DOHH2 (cell line): ENCODE measurements at regions not wholly inside any gene's neighbourhood (a gene's known extent, or its start where the extent isn't known, plus 50 kb on each side); places are given as distances from the start of the nearest gene placed in this dataset.

Experiments used
- H3F3A ChIP-seq: fragments of 200-600 bp; sonication (generic), shearing (Covaris generic); 2 replicates; pipeline ENCODE4 v1.6.0; 2016; ENCODE audit warnings: antibody characterized with exemption, mild to moderate bottlenecking; ENCODE audit not compliant: control insufficient read depth, insufficient read depth
- H3K27ac ChIP-seq: fragments of 200-600 bp; sonication (generic); 2 replicates; pipeline ENCODE4 v1.5.1; 2014; ENCODE audit warnings: low read depth, mild to moderate bottlenecking, low read length, moderate library complexity
- H3K27me3 ChIP-seq: fragments of 200-600 bp; sonication (generic); 2 replicates; pipeline ENCODE4 v1.6.1; 2014; ENCODE audit warnings: mild to moderate bottlenecking, low read length, mixed read lengths; ENCODE audit not compliant: control insufficient read depth
- H3K36me3 ChIP-seq: fragments of 200-600 bp; sonication (generic); 2 replicates; pipeline ENCODE4 v1.6.1; 2014; ENCODE audit warnings: mild to moderate bottlenecking, low read length, moderate library complexity, mixed read lengths; ENCODE audit not compliant: control insufficient read depth
- H3K4me1 ChIP-seq: fragments of 200-600 bp; sonication (generic); 2 replicates; pipeline ENCODE4 v1.6.1; 2014; ENCODE audit warnings: mild to moderate bottlenecking, low read length, mixed read lengths; ENCODE audit not compliant: control insufficient read depth
- H3K4me2 ChIP-seq: fragments of 200-600 bp; sonication (generic); 2 replicates; pipeline ENCODE4 v1.6.0; 2014; ENCODE audit warnings: mild to moderate bottlenecking, low read length, moderate library complexity
- H3K4me3 ChIP-seq: fragments of 200-600 bp; sonication (generic); 2 replicates; pipeline ENCODE4 v1.5.1; 2014; ENCODE audit warnings: mild to moderate bottlenecking, low read length, mixed read lengths
- H3K79me2 ChIP-seq: fragments of 200-600 bp; sonication (generic); 2 replicates; pipeline ENCODE4 v1.6.1; 2014; ENCODE audit warnings: mild to moderate bottlenecking, low read length, mixed read lengths; ENCODE audit not compliant: control insufficient read depth
- H3K9me2 ChIP-seq: fragments of 200-600 bp; sonication (generic); replicated peaks from 2 replicates; pipeline ENCODE4 v1.6.1; 2014; ENCODE audit warnings: mild to moderate bottlenecking, low read length, mixed read lengths; ENCODE audit not compliant: control insufficient read depth
- H3K9me3 ChIP-seq: fragments of 200-600 bp; sonication (generic); 2 replicates; pipeline ENCODE4 v1.6.1; 2014; ENCODE audit warnings: antibody characterized with exemption, low read length, mixed read lengths; ENCODE audit not compliant: control insufficient read depth, insufficient read depth
- H4K20me1 ChIP-seq: fragments of 200-600 bp; sonication (generic); 2 replicates; pipeline ENCODE4 v1.6.0; 2014; ENCODE audit warnings: low read depth, mild to moderate bottlenecking, antibody characterized with exemption, low read length, moderate library complexity; ENCODE audit not compliant: control insufficient read depth, insufficient read depth
- CTCF ChIP-seq: fragments of 200-600 bp; sonication (generic); IDR thresholded peaks from one replicate; pipeline ENCODE4 v1.5.1; 2014; ENCODE audit warnings: antibody characterized with exemption, mild to moderate bottlenecking, low read depth, low read length; ENCODE audit not compliant: poor library complexity, severe bottlenecking
- EZH2phosphoT487 ChIP-seq: fragments of 200-600 bp; sonication (generic); IDR thresholded peaks from 2 replicates; pipeline ENCODE4 v1.6.1; 2017; ENCODE audit warnings: borderline replicate concordance, mild to moderate bottlenecking, antibody characterized with exemption, low read length, moderate library complexity, mixed read lengths

DNA sequence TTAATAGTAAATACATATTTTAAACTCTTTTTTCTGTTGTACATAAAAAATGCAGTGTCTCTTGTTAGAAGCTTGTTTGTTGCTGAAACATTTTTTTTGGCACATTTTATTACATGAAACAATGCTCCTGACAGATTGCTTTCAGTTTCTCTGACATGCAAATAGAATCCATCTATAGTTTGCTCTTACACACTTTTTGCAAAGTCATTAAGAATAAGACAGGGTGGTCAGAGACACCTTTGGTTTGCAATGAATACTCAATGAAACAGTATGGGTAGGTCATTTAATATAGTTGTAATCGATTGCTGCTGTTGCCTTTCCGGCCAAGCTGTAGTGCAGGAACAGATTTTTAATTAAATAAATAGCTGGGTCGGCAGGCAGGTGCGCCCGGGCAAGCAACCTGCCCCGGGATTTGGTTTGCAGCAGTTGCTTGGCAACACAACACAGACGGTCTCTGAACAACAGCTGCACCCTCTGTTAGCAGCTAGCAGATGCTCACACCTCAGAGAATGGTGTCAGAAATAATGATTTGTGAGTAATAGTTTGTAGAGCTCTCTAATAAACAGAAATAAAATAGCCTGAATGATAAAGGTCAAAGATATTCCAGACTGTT lies 115.7 kb upstream of the CACNA2D1 start:
- no peaks in the 10 kb centered on the region for H4K20me1 ChIP-seq
- no peaks in the 10 kb centered on the region for H3F3A ChIP-seq
- TF ChIP-seq EZH2phosphoT487 (no peak), CTCF (no peak)
- no peak overlapping the region for H3K4me2 ChIP-seq
- no peaks in the 10 kb centered on the region for H3K36me3 ChIP-seq
- H3K27ac ChIP-seq = no peak overlapping the region
- H3K79me2 ChIP-seq = no peaks in the 10 kb centered on the region
- no peaks in the 10 kb centered on the region for H3K9me3 ChIP-seq
- no peaks in the 10 kb centered on the region for H3K27me3 ChIP-seq
- no peaks in the 10 kb centered on the region for H3K4me1 ChIP-seq
- H3K4me3 ChIP-seq = no peak overlapping the region
- H3K9me2 ChIP-seq = no peaks in the 10 kb centered on the region

DNA sequence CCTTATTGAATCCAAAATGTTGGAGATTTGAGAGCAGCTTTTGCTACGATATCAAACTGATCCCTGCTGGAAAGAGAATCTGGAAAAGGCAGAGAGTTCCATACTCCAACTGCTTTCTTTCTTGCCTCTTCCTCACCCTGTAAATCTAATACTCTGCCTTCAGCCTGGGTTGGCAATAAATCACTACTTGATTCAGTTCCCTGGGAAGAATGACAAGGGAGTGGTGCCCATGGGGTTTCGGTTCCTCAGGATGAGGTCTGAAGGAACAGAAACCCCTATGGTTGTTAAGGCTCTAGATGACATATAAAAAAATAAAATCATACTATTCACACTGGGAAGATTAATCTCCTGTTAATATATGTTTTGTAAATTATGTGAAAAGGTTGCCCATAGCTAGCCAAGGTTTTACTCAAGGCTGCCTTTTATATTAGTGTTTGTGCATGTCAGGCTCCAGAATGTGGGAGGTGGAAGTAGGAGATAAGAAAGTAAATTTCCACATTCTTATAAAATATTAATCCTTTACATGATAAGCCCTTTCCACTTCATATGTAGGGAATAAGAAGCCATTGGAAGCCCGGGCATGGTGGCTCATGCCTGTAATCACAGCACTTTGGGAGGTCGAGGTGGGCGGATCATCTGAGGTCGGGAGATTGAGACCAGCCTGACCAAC lies 106.2 kb upstream of the CACNA2D1 start:
- H3K4me2 ChIP-seq = no peak overlapping the region
- H3K36me3 ChIP-seq = no peaks in the 10 kb centered on the region
- no peak overlapping the region for H3K27ac ChIP-seq
- H3K4me1 ChIP-seq = no peaks in the 10 kb centered on the region
- H3K27me3 ChIP-seq = no peaks in the 10 kb centered on the region
- no peaks in the 10 kb centered on the region for H3K9me3 ChIP-seq
- no peaks in the 10 kb centered on the region for H3F3A ChIP-seq
- H3K4me3 ChIP-seq = no peak overlapping the region
- TF ChIP-seq CTCF (no peak), EZH2phosphoT487 (no peak)
- H4K20me1 ChIP-seq = no peaks in the 10 kb centered on the region
- H3K79me2 ChIP-seq = no peaks in the 10 kb centered on the region
- no peaks in the 10 kb centered on the region; the same call in 1 of the 2 replicates for H3K9me2 ChIP-seq

DNA sequence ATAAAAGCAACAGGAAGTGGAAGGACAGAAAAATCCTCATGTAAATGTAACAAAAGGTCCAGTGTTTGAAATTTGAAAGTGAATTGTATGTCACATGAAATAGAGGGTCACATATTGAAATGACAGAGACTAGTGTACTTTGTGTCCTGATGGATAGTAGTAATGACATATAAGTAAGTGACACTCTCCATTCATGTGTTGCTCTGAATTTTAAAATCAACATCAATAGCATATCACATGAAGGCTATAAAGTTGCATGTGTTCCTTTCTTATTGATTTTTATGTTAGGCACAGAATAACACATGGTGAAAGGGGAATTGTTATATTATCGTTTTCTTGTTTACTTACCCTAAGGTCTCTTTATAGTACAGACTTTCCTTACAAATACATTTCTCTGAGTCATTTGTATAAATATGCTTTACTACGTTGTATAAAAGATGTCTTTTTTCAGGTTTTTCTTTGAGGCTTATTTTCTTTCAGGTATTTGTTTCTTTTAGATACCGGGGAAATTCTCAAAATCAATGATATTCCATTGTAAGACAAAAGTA lies 104.6 kb upstream of the CACNA2D1 start:
- H3K9me2 ChIP-seq = no peaks in the 10 kb centered on the region; the same call in 1 of the 2 replicates
- H3K4me1 ChIP-seq = no peaks in the 10 kb centered on the region
- H3K79me2 ChIP-seq = no peaks in the 10 kb centered on the region
- no peak overlapping the region for H3K27ac ChIP-seq
- TF ChIP-seq CTCF (no peak), EZH2phosphoT487 (no peak)
- no peaks in the 10 kb centered on the region for H4K20me1 ChIP-seq
- no peaks in the 10 kb centered on the region for H3K27me3 ChIP-seq
- no peaks in the 10 kb centered on the region for H3K9me3 ChIP-seq
- no peaks in the 10 kb centered on the region for H3F3A ChIP-seq
- H3K36me3 ChIP-seq = no peaks in the 10 kb centered on the region
- no peak overlapping the region for H3K4me2 ChIP-seq
- no peak overlapping the region for H3K4me3 ChIP-seq
